ENCODE measurements at regions not wholly inside any gene's neighbourhood (a gene's known extent, or its start where the extent isn't known, plus 50 kb on each side); places are given as distances from the start of the nearest gene placed in this dataset.

- no peaks in the 10 kb centered on the region for H3K9me1 ChIP-seq (replicated peaks; ENCODE audit: control insufficient read depth, extremely low read depth, insufficient read depth, low read length)
- no peak overlapping the region for H3K9ac ChIP-seq (replicated peaks; ENCODE audit: extremely low read depth, insufficient read depth, low read length)
- H3K4me2 ChIP-seq (ENCODE audit: insufficient read depth, low read length): no peak overlapping the region
- H3K4me3 ChIP-seq (replicated peaks in 1 of 3; ENCODE audit: insufficient read depth in 1 of 3, low read depth in 1 of 3, low read length in 3 of 3): no peak overlapping the region
- no TSS peak for BruUV-seq (replicated peaks)
- intact Hi-C loops (cut with micrococcal nuclease): no loop called here
- no peaks in the 10 kb centered on the region for H3K36me3 ChIP-seq (ENCODE audit: control insufficient read depth in 2 of 2, extremely low read depth in 1 of 2, insufficient read depth in 2 of 2, low read length in 2 of 2)
- H3K9me3 ChIP-seq (replicated peaks; ENCODE audit: control insufficient read depth, insufficient read depth, low read length): no peaks in the 10 kb centered on the region
- H3K4me1 ChIP-seq (ENCODE audit: control insufficient read depth, extremely low read depth, insufficient read depth, low read length): no peaks in the 10 kb centered on the region
- ChIA-PET CTCF (no interaction called here), POLR2A (no interaction called here)
- dilution Hi-C loops (cut with MboI; ENCODE audit: extremely low pct_ligation_motif_present, low sequenced_read_pairs): no loop called here
- H3K79me2 ChIP-seq (ENCODE audit: control insufficient read depth, insufficient read depth, low read length): no peaks in the 10 kb centered on the region
- DNase-seq (ENCODE audit: low read depth, low spot score) (no peak), FAIRE-seq (no peak)
- H3K27ac ChIP-seq (ENCODE audit: insufficient read depth, low read depth, low read length): no peak overlapping the region
- no peak overlapping the region for H2AFZ ChIP-seq (ENCODE audit: low read depth, low read length)
- no peaks in the 10 kb centered on the region for H3K27me3 ChIP-seq (ENCODE audit: control insufficient read depth in 2 of 2, insufficient read depth in 2 of 2, low read length in 2 of 2)
- TF ChIP-seq EZH2 (IDR thresholded peaks at IDR 0.05; ENCODE audit: borderline replicate concordance, low read depth, low read length, severe bottlenecking) (no peak), MYC (IDR thresholded peaks at IDR 0.05; ENCODE audit: low read depth, low read length) (no peak), FOS (IDR thresholded peaks at IDR 0.05; ENCODE audit: borderline replicate concordance, insufficient read depth, low read length) (no peak), MAX (IDR thresholded peaks at IDR 0.05; ENCODE audit: insufficient read depth, insufficient read length) (no peak), POLR2AphosphoS5 (IDR thresholded peaks at IDR 0.05; ENCODE audit: insufficient read depth, low read depth, low read length) (no peak)
- H4K20me1 ChIP-seq (replicated peaks; ENCODE audit: control insufficient read depth, extremely low read depth, insufficient read depth, low read length): no peaks in the 10 kb centered on the region
These were observed 559.6 kb downstream of the CETN3 start for GRCh38 chr5:89849830-89850512.

DNA sequence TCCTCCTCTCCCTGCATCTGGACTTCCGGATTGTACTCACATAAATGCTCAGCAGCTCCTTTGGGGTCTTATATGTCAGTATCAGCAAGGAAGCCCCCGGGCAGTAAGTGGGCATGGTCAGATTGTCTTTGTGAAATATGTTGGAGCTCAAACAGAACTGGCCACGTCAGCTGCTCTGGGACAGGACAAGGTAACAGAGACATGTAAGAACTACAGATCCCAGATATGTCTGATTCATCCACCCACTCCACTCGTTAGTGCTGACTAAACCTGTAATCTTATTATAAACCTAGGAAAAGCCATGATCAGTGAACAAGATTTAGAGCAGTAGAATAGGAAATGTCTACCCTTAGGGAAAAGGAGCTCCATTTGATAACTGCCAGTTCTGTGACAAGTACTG is 561.8 kb downstream of the CETN3 start:
- DNase-seq (ENCODE audit: low read depth, low spot score) (no peak), FAIRE-seq (no peak)
- Histone ChIP-seq H3K27ac (ENCODE audit: insufficient read depth, low read depth, low read length) (no peak overlapping the region), H3K36me3 (ENCODE audit: control insufficient read depth in 2 of 2, extremely low read depth in 1 of 2, insufficient read depth in 2 of 2, low read length in 2 of 2) (no peaks in the 10 kb centered on the region), H3K79me2 (ENCODE audit: control insufficient read depth, insufficient read depth, low read length) (no peaks in the 10 kb centered on the region), H3K27me3 (ENCODE audit: control insufficient read depth in 2 of 2, insufficient read depth in 2 of 2, low read length in 2 of 2) (no peaks in the 10 kb centered on the region), H3K9me3 (replicated peaks; ENCODE audit: control insufficient read depth, insufficient read depth, low read length) (no peaks in the 10 kb centered on the region), H3K4me2 (ENCODE audit: insufficient read depth, low read length) (no peak overlapping the region), H3K4me1 (ENCODE audit: control insufficient read depth, extremely low read depth, insufficient read depth, low read length) (no peaks in the 10 kb centered on the region), H2AFZ (ENCODE audit: low read depth, low read length) (no peak overlapping the region), H4K20me1 (replicated peaks; ENCODE audit: control insufficient read depth, extremely low read depth, insufficient read depth, low read length) (peaks cover 2% of the 10 kb centered on the region), H3K9ac (replicated peaks; ENCODE audit: extremely low read depth, insufficient read depth, low read length) (no peak overlapping the region), H3K4me3 (replicated peaks in 1 of 3; ENCODE audit: insufficient read depth in 1 of 3, low read depth in 1 of 3, low read length in 3 of 3) (no peak overlapping the region), H3K9me1 (replicated peaks; ENCODE audit: control insufficient read depth, extremely low read depth, insufficient read depth, low read length) (no peaks in the 10 kb centered on the region)
- dilution Hi-C loops (cut with MboI; ENCODE audit: extremely low pct_ligation_motif_present, low sequenced_read_pairs) (no loop called here), intact Hi-C loops (cut with micrococcal nuclease) (no loop called here)
- ChIA-PET POLR2A (no interaction called here), CTCF (interaction anchor here (1.2 to 1.3 kb wide), 2 partner anchors 16 to 110 kb away, joined by 3 to 4 read pairs; no protein-coding TSS in a partner anchor)
- no TSS peak for BruUV-seq (replicated peaks)
- TF ChIP-seq MYC (IDR thresholded peaks at IDR 0.05; ENCODE audit: low read depth, low read length) (no peak), CTCF (IDR thresholded peaks at IDR 0.05; ENCODE audit: extremely low read depth in 1 of 2, insufficient read depth in 1 of 2, low read depth in 1 of 2, low read length in 2 of 2) (no peak), JUN (IDR thresholded peaks at IDR 0.05; ENCODE audit: borderline replicate concordance, insufficient read depth, insufficient read length, low read depth) (no peak), POLR2A (IDR thresholded peaks at IDR 0.05; ENCODE audit: low read depth, low read length) (no peak), POLR2AphosphoS5 (IDR thresholded peaks at IDR 0.05; ENCODE audit: insufficient read depth, low read depth, low read length) (no peak), EZH2 (IDR thresholded peaks at IDR 0.05; ENCODE audit: borderline replicate concordance, low read depth, low read length, severe bottlenecking) (no peak), FOS (IDR thresholded peaks at IDR 0.05; ENCODE audit: borderline replicate concordance, insufficient read depth, low read length) (no peak), GATA2 (IDR thresholded peaks at IDR 0.05; ENCODE audit: insufficient read depth, insufficient read length, low read depth, low read length) (no peak), MAX (IDR thresholded peaks at IDR 0.05; ENCODE audit: insufficient read depth, insufficient read length) (no peak)

Measured in endothelial cell of umbilical vein (primary cell).